ENCODE measurements at regions not wholly inside any gene's neighbourhood (a gene's known extent, or its start where the extent isn't known, plus 50 kb on each side); places are given as distances from the start of the nearest gene placed in this dataset.

DNA sequence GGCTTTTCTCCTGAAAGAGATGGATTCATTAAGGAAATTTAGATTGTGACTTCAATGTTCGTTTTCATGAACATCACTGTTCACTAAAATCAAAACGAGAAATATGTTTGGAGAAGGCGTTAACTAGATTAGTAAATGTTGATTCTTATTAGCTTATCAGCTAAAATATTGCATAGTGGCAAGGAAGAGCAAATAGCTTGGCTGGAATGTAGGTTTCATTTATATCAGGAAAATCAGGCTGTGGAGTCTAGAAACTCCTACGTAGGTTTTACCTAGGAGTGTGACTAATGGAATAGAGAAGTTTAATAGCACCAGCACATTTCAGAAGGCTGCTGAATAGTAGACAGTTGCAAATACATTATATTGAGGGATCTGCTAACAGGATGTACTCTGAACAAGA is 344.9 kb downstream of the LIG4 start:
- Mint-ChIP-seq H3K4me3 (no peak overlapping the region), H3K27me3 (peaks cover 27% of the 10 kb centered on the region), H3K9me3 (no peaks in the 10 kb centered on the region), H3K4me1 (peaks cover 8% of the 10 kb centered on the region), H3K36me3 (ENCODE audit: low read depth) (no peaks in the 10 kb centered on the region), H3K27ac (no peak overlapping the region)
- no peak for DNase-seq
- CTCF ChIA-PET, result no interaction called here
- POLR2A ChIA-PET, result no interaction called here

- no peak for DNase-seq
- POLR2A ChIA-PET, result no interaction called here
- H3K27me3 Mint-ChIP-seq, result peaks cover 38% of the 10 kb centered on the region
- H3K27ac Mint-ChIP-seq, result no peak overlapping the region
- no peaks in the 10 kb centered on the region for H3K9me3 Mint-ChIP-seq
- peaks cover 8% of the 10 kb centered on the region for H3K4me1 Mint-ChIP-seq
- no peaks in the 10 kb centered on the region for H3K36me3 Mint-ChIP-seq (ENCODE audit: low read depth)
- CTCF ChIA-PET, result no interaction called here
- peak overlapping the region; percentile 25 for H3K4me3 Mint-ChIP-seq
Observed at GRCh38 chr13:107867701-107868661, 347.4 kb downstream of the LIG4 start.

- Mint-ChIP-seq H3K36me3 (ENCODE audit: low read depth) (no peaks in the 10 kb centered on the region), H3K27ac (no peak overlapping the region), H3K4me3 (no peak overlapping the region), H3K9me3 (no peaks in the 10 kb centered on the region), H3K27me3 (peaks cover 38% of the 10 kb centered on the region), H3K4me1 (peaks cover 8% of the 10 kb centered on the region)
- CTCF ChIA-PET, result no interaction called here
- no peak for DNase-seq
- POLR2A ChIA-PET, result no interaction called here
Observed at GRCh38 chr13:107866941-107867623, 348.3 kb downstream of the LIG4 start.

- H3K9me3 Mint-ChIP-seq, result no peaks in the 10 kb centered on the region
- H3K27ac Mint-ChIP-seq, result no peak overlapping the region
- CTCF ChIA-PET, result no interaction called here
- H3K4me1 Mint-ChIP-seq, result peaks cover 8% of the 10 kb centered on the region
- H3K27me3 Mint-ChIP-seq, result peaks cover 38% of the 10 kb centered on the region
- no peaks in the 10 kb centered on the region for H3K36me3 Mint-ChIP-seq (ENCODE audit: low read depth)
- POLR2A ChIA-PET, result no interaction called here
- no peak for DNase-seq
- no peak overlapping the region for H3K4me3 Mint-ChIP-seq
Observed at GRCh38 chr13:107866032-107866940, 349.1 kb downstream of the LIG4 start.

GRCh38 chr13:107865643-107866031 is 349.7 kb downstream of the LIG4 start:
- Mint-ChIP-seq H3K36me3 (ENCODE audit: low read depth) (no peaks in the 10 kb centered on the region), H3K4me1 (peaks cover 8% of the 10 kb centered on the region), H3K4me3 (no peak overlapping the region), H3K9me3 (no peaks in the 10 kb centered on the region), H3K27ac (no peak overlapping the region), H3K27me3 (peaks cover 38% of the 10 kb centered on the region)
- POLR2A ChIA-PET, result no interaction called here
- DNase-seq, result no peak
- CTCF ChIA-PET, result no interaction called here

DNA sequence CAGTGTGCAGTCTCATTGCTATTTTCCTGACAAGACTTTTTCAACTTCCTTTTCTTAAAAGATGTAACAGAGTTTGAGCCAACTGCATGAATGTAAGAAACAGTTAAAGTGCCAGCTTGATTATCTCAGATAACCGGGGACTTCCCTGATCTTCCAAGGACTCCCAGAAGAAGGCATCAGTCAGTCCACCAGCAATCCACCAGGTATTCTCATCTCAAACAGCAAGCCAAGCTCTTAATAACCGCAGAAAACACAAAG is 350.1 kb downstream of the LIG4 start:
- Mint-ChIP-seq H3K4me3 (no peak overlapping the region), H3K36me3 (ENCODE audit: low read depth) (no peaks in the 10 kb centered on the region), H3K27ac (no peak overlapping the region), H3K4me1 (peaks cover 8% of the 10 kb centered on the region), H3K27me3 (peaks cover 38% of the 10 kb centered on the region), H3K9me3 (no peaks in the 10 kb centered on the region)
- DNase-seq, result no peak
- CTCF ChIA-PET, result no interaction called here
- POLR2A ChIA-PET, result no interaction called here

DNA sequence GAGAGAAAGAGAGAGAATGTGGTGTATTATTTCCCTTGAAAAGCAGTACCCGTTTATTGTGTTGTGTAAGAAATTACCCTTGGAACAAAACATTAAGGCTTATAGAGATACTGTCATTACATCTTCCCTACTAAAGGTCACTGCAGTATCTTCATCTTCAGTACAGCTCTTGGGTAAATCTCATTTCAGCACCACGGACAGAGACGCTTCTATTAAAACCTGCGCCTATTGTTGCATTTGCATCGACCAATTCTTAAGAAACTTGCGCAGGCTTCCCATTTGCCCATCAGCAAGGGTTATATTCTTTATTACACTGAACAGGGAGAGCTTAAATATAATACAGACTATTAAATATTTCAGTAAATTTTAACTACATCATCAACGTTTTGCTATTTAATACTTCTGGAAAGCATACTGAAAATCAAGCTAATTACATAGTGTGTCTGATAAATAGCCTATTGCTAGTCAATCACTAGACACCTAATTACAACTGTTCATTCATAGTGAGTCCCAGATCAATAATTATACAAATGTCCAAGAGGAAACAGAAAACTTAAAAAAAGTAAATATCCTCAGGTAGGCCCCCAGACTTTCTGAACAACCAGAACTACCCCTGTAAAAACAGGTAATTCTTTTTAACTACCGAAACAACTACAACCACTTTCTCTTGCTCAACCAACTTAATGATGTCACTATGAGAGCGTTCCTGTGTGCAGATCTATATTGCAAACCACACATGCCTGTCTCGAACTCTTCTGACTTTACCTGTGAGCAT is 350.6 kb downstream of the LIG4 start:
- no peaks in the 10 kb centered on the region for H3K36me3 Mint-ChIP-seq (ENCODE audit: low read depth)
- H3K4me1 Mint-ChIP-seq, result peaks cover 8% of the 10 kb centered on the region
- H3K27me3 Mint-ChIP-seq, result peaks cover 33% of the 10 kb centered on the region
- CTCF ChIA-PET, result no interaction called here
- peak; percentile 32 for DNase-seq
- no peak overlapping the region for H3K4me3 Mint-ChIP-seq
- H3K9me3 Mint-ChIP-seq, result no peaks in the 10 kb centered on the region
- POLR2A ChIA-PET, result no interaction called here
- no peak overlapping the region for H3K27ac Mint-ChIP-seq

- no peak overlapping the region for H3K27ac Mint-ChIP-seq
- no peaks in the 10 kb centered on the region for H3K9me3 Mint-ChIP-seq
- POLR2A ChIA-PET, result no interaction called here
- no peaks in the 10 kb centered on the region for H3K4me1 Mint-ChIP-seq
- peaks cover 10% of the 10 kb centered on the region for H3K27me3 Mint-ChIP-seq
- CTCF ChIA-PET, result no interaction called here
- no peak for DNase-seq
- no peaks in the 10 kb centered on the region for H3K36me3 Mint-ChIP-seq (ENCODE audit: low read depth)
- no peak overlapping the region for H3K4me3 Mint-ChIP-seq
Observed at GRCh38 chr13:107860284-107860683, 355.1 kb downstream of the LIG4 start.

DNA sequence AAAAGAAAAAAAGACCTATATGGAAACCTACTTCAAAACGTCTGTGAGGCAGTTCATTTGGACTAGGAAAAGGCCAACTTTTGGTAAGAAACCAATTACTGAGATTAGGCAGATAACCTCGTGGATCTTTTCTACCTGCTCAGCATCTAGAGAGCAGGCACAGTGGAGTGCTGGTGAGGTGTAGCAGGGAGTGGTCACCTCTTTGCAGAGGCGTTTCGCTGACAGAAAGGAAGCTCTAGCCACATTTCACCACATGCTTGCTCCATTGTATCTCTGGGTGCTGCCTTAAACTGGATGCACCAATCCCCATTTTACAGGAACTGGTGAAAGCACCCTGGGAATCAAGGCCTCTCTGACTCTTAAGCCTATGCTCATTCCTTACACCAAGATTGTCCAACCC is 360.5 kb downstream of the LIG4 start:
- Mint-ChIP-seq H3K27me3 (no peaks in the 10 kb centered on the region), H3K4me1 (no peaks in the 10 kb centered on the region), H3K9me3 (no peaks in the 10 kb centered on the region), H3K4me3 (no peak overlapping the region), H3K27ac (no peak overlapping the region), H3K36me3 (ENCODE audit: low read depth) (no peaks in the 10 kb centered on the region)
- POLR2A ChIA-PET, result no interaction called here
- no peak for DNase-seq
- CTCF ChIA-PET, result no interaction called here

DNA sequence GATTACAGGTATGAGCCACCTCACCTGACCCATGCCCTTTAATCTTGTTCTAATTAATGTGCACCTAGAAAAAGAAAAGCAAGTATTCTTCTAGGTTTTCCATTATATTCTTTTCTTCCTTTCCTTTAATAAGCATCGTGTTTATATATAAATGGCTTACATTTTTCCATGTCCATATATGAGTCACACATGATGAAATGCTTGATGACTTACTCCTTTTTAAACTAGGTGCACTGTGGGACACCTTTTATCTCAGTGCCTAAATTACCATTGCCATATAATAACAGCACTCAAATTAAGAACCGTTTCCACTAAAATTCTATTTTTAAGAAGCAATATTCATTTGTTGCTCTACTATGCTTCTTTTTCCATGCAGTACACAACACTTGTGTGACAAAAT is 363.3 kb downstream of the LIG4 start:
- ChIA-PET CTCF (no interaction called here), POLR2A (no interaction called here)
- Mint-ChIP-seq H3K27ac (no peak overlapping the region), H3K9me3 (no peaks in the 10 kb centered on the region), H3K27me3 (no peaks in the 10 kb centered on the region), H3K4me3 (no peak overlapping the region), H3K36me3 (ENCODE audit: low read depth) (no peaks in the 10 kb centered on the region), H3K4me1 (no peaks in the 10 kb centered on the region)
- no peak for DNase-seq

DNA sequence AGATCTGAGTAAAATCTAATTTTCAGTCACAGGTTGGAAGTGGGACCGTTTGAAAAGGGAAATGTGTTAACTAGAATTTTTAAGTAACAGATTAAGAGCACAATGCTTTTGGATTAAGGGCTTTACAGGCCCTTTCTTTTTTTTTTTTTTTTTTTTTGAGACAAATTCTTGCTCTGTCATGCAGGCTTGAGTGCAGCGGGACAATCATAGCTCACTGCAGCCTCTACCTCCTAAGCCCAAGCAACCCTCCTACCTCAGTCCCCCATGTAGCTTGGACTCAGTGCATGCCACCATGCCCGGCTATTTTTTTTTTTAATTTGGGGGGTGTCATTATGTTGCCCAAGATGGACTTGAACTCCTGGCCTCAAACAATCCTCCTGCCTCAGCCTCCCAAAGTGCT is 363.7 kb downstream of the LIG4 start:
- Mint-ChIP-seq H3K27me3 (no peaks in the 10 kb centered on the region), H3K9me3 (no peaks in the 10 kb centered on the region), H3K27ac (no peak overlapping the region), H3K36me3 (ENCODE audit: low read depth) (no peaks in the 10 kb centered on the region), H3K4me3 (no peak overlapping the region), H3K4me1 (no peaks in the 10 kb centered on the region)
- CTCF ChIA-PET, result no interaction called here
- no peak for DNase-seq
- POLR2A ChIA-PET, result no interaction called here

- H3K27ac Mint-ChIP-seq, result no peak overlapping the region
- no peaks in the 10 kb centered on the region for H3K36me3 Mint-ChIP-seq (ENCODE audit: low read depth)
- no peaks in the 10 kb centered on the region for H3K27me3 Mint-ChIP-seq
- no peak overlapping the region for H3K4me3 Mint-ChIP-seq
- H3K9me3 Mint-ChIP-seq, result no peaks in the 10 kb centered on the region
- H3K4me1 Mint-ChIP-seq, result no peaks in the 10 kb centered on the region
- CTCF ChIA-PET, result no interaction called here
- no peak for DNase-seq
- POLR2A ChIA-PET, result no interaction called here
Observed at GRCh38 chr13:107847406-107847805, 367.9 kb downstream of the LIG4 start.

DNA sequence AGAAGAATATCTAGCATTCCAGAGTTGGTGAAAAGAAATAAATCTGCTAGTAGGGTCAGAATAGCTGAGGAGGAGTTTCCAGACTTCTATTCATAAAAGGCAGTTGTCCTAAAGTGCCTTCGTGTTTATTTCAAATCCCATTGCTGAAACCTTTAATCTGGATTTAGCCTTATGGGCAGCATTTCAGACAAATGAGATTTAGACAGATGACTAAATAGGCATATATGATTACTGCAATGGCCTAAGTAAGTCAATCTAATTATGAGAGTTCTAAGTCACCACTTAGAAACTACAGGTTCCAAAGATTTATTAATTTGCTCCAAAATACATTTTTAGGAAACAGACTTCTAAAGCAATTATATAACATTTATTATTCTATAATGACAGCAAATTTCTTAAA is 368.7 kb downstream of the LIG4 start:
- Mint-ChIP-seq H3K36me3 (ENCODE audit: low read depth) (no peaks in the 10 kb centered on the region), H3K9me3 (no peaks in the 10 kb centered on the region)
- POLR2A ChIA-PET, result no interaction called here

More for the DNA sequence above, 368.7 kb downstream of the LIG4 start:
- DNase-seq, result no peak
- Mint-ChIP-seq H3K27ac (no peak overlapping the region), H3K27me3 (no peaks in the 10 kb centered on the region), H3K4me3 (no peak overlapping the region), H3K4me1 (no peaks in the 10 kb centered on the region)
- CTCF ChIA-PET, result no interaction called here
